Breast epithelium (tissue), 4 donors: ENCODE measurements at regions not wholly inside any gene's neighbourhood (a gene's known extent, or its start where the extent isn't known, plus 50 kb on each side); places are given as distances from the start of the nearest gene placed in this dataset.
"Not testable (repeated sequence)": the region's sequence is repeated elsewhere in the genome, so short reads cannot be mapped to it uniquely, and the experiment has no call there.

ENCODE experiments used
- DNase-seq, 2 donors: peaks; one replicate each; pipeline ENCODE4 v3.0.0-alpha.2; 2019; ENCODE audit warnings: low spot score in 2 of 2
- H3K27ac ChIP-seq, 2 donors: fragments of 200-600 bp; sonication (generic) in 1 of 2; one replicate each; pipeline ENCODE4 v1.5.1; 2016 to 2019; ENCODE audit warnings: mild to moderate bottlenecking in 1 of 2
- H3K27me3 ChIP-seq, 2 donors: fragments of 200-600 bp; sonication (generic) in 1 of 2; one replicate each; pipeline versions ENCODE4 v1.5.1 to v1.6.0; 2017 to 2019; ENCODE audit warnings: control low read depth in 1 of 2, mild to moderate bottlenecking in 1 of 2
- H3K36me3 ChIP-seq: fragments of 200-600 bp; one replicate; pipeline ENCODE4 v1.5.1; 2019
- H3K4me1 ChIP-seq, 2 donors: fragments of 200-600 bp; sonication (generic); one replicate each; pipeline ENCODE4 v1.5.1; 2016 to 2019; ENCODE audit warnings: control low read depth in 1 of 2
- H3K4me3 ChIP-seq, 3 donors: fragments of 200-600 bp; sonication (generic); 1 replicate in 2 of 3; 2 replicates in 1 of 3; pipeline ENCODE4 v1.5.1; 2016 to 2019; ENCODE audit warnings: mild to moderate bottlenecking in 3 of 3, moderate library complexity in 2 of 3
- H3K9me3 ChIP-seq, 2 donors: fragments of 200-600 bp; sonication (generic) in 1 of 2; one replicate each; pipeline ENCODE4 v1.5.1; 2016 to 2019; ENCODE audit warnings: control low read depth in 1 of 2
- CTCF ChIP-seq, 3 donors: fragments of 450-650 bp; IDR thresholded peaks; one replicate each; pipeline ENCODE4 v1.5.1; 2016 to 2017; ENCODE audit warnings: antibody characterized with exemption in 3 of 3, mild to moderate bottlenecking in 3 of 3, moderate library complexity in 3 of 3
- POLR2A ChIP-seq: fragments of 450-650 bp; IDR thresholded peaks from one replicate; pipeline ENCODE4 v1.6.1; 2016; ENCODE audit warnings: antibody characterized with exemption, mild to moderate bottlenecking, moderate library complexity
- POLR2AphosphoS5 ChIP-seq, 3 donors: sonication (generic); formaldehyde crosslinking; IDR thresholded peaks; one replicate each; pipeline ENCODE4 v1.6.1; 2017; ENCODE audit warnings: antibody characterized with exemption in 3 of 3
- intact Hi-C: fragments of 100-400 bp; cut with DNase I; formaldehyde crosslinking; loops from one replicate; pipeline ENCODE4 v1.15.1; 2023; ENCODE audit warnings: low total_unique reads

- no peaks in the 10 kb centered on the region for H3K4me1 ChIP-seq
- no peaks in the 10 kb centered on the region for H3K27me3 ChIP-seq
- H3K4me3 ChIP-seq, result no peak overlapping the region
- peak overlapping the region; percentile 61 to 73 for H3K27ac ChIP-seq
- TF ChIP-seq CTCF (IDR thresholded peaks at IDR 0.05), result no peak
- no peak for TF ChIP-seq POLR2A
- TF ChIP-seq POLR2AphosphoS5 (IDR thresholded peaks at IDR 0.05), result no peak
- no peaks in the 10 kb centered on the region for H3K36me3 ChIP-seq
- DNase-seq, result no peak
- intact Hi-C loops, result no loop called here
- H3K9me3 ChIP-seq, result peaks cover 0 to 6% of the 10 kb centered on the region in 2 donors
These were observed 62.2 kb upstream of the TINAGL1 start for GRCh38 chr1:31514117-31514516.

GRCh38 chr1:31515056-31515775 is 61.1 kb upstream of the TINAGL1 start:
- TF ChIP-seq CTCF (IDR thresholded peaks at IDR 0.05) (no peak), POLR2AphosphoS5 (IDR thresholded peaks at IDR 0.05) (no peak), POLR2A (no peak)
- DNase-seq, result no peak
- intact Hi-C loops, result no loop called here
- Histone ChIP-seq H3K9me3 (peaks cover 0 to 6% of the 10 kb centered on the region in 2 donors), H3K4me1 (no peaks in the 10 kb centered on the region), H3K27ac (peak overlapping the region; percentile 61 to 73), H3K36me3 (no peaks in the 10 kb centered on the region), H3K4me3 (no peak overlapping the region), H3K27me3 (no peaks in the 10 kb centered on the region)

- Histone ChIP-seq H3K27ac (no peak overlapping the region), H3K4me3 (no peak overlapping the region), H3K36me3 (no peaks in the 10 kb centered on the region), H3K4me1 (no peaks in the 10 kb centered on the region), H3K9me3 (peaks cover 0 to 6% of the 10 kb centered on the region in 2 donors), H3K27me3 (no peaks in the 10 kb centered on the region)
- intact Hi-C loops, result no loop called here
- no peak for DNase-seq
- TF ChIP-seq POLR2A, result no peak
- TF ChIP-seq POLR2AphosphoS5 (IDR thresholded peaks at IDR 0.05), result no peak
- no peak for TF ChIP-seq CTCF (IDR thresholded peaks at IDR 0.05)
These were observed 60.4 kb upstream of the TINAGL1 start for GRCh38 chr1:31515936-31516335.

GRCh38 chr1:31517301-31517700 is 59.0 kb upstream of the TINAGL1 start:
- Histone ChIP-seq H3K27ac (no peak overlapping the region), H3K9me3 (peaks cover 0 to 6% of the 10 kb centered on the region in 2 donors), H3K36me3 (no peaks in the 10 kb centered on the region), H3K4me1 (no peaks in the 10 kb centered on the region), H3K27me3 (no peaks in the 10 kb centered on the region), H3K4me3 (no peak overlapping the region)
- intact Hi-C loops, result no loop called here
- DNase-seq, result no peak
- no peak for TF ChIP-seq POLR2AphosphoS5 (IDR thresholded peaks at IDR 0.05)
- TF ChIP-seq CTCF (IDR thresholded peaks at IDR 0.05), result no peak
- TF ChIP-seq POLR2A, result no peak

GRCh38 chr1:31517986-31518385 is 58.3 kb upstream of the TINAGL1 start:
- H3K9me3 ChIP-seq, intact Hi-C loops, H3K36me3 ChIP-seq, H3K4me1 ChIP-seq, DNase-seq, H3K4me3 ChIP-seq, H3K27me3 ChIP-seq, H3K27ac ChIP-seq: not testable (repeated sequence)
